GM12874 (cell line): ENCODE measurements at regions not wholly inside any gene's neighbourhood (a gene's known extent, or its start where the extent isn't known, plus 50 kb on each side); places are given as distances from the start of the nearest gene placed in this dataset.

Experiments used
- CTCF ChIP-seq: IDR thresholded peaks from 2 replicates; pipeline ENCODE4 v1.5.1; 2011; ENCODE audit warnings: low read depth, mild to moderate bottlenecking, control low read depth, low read length, moderate library complexity; ENCODE audit not compliant: insufficient read depth

GRCh38 chr5:25349746-25350145, 705.0 kb upstream of the CDH10 start:
- TF ChIP-seq CTCF = no peak

GRCh38 chr5:25345240-25345771, 700.5 kb upstream of the CDH10 start:
- no peak for TF ChIP-seq CTCF

- no peak for TF ChIP-seq CTCF
Measured at GRCh38 chr5:25339541-25339940, 694.8 kb upstream of the CDH10 start.

GRCh38 chr5:25334350-25334749, 689.6 kb upstream of the CDH10 start:
- no peak for TF ChIP-seq CTCF

GRCh38 chr5:25330721-25331120, 685.9 kb upstream of the CDH10 start:
- no peak for TF ChIP-seq CTCF

GRCh38 chr5:25327172-25327571, 682.4 kb upstream of the CDH10 start:
- TF ChIP-seq CTCF = no peak

GRCh38 chr5:25301836-25302235, 657.1 kb upstream of the CDH10 start:
- TF ChIP-seq CTCF = no peak
